Hepatocyte (in vitro differentiated cells): ENCODE measurements at regions not wholly inside any gene's neighbourhood (a gene's known extent, or its start where the extent isn't known, plus 50 kb on each side); places are given as distances from the start of the nearest gene placed in this dataset.

Source experiments
- CTCF ChIP-seq: fragments of 200-600 bp; sonication (generic); IDR thresholded peaks from 2 replicates; pipeline ENCODE4 v1.5.1; 2016; ENCODE audit warnings: antibody characterized with exemption, mild to moderate bottlenecking; ENCODE audit not compliant: poor library complexity
- EZH2 ChIP-seq: fragments of 200-600 bp; sonication (generic); IDR thresholded peaks from 2 replicates; pipeline ENCODE4 v1.6.1; 2016; ENCODE audit warnings: antibody characterized with exemption, mild to moderate bottlenecking, borderline replicate concordance

DNA sequence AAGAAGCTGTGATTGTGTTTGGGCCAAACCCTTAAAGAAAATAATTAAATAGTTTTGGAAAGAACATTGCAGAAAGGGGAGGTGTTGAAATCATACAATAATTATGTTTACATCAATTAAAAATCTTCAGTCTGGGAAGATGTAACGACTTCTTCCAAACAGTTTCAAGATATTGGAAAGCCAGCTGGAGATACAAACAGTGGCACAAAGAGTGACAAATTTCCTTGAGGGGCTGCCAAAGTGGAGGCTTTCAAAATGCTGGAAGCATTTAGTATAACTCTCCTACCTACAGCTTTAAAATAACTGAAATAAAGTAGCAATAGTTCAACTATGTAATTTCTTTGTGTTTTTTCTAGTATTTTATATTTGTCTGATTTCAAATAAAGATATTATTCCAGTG, 405.0 kb downstream of the DNAJB9 start:
- TF ChIP-seq CTCF (no peak), EZH2 (no peak)
